Dedifferentiated amniotic fluid mesenchymal stem cell (primary cell): ENCODE measurements at regions not wholly inside any gene's neighbourhood (a gene's known extent, or its start where the extent isn't known, plus 50 kb on each side); places are given as distances from the start of the nearest gene placed in this dataset.

Source experiments
- DNase-seq: peaks from one replicate; pipeline ENCODE4 v3.0.0-alpha.2; 2016; ENCODE audit errors: extremely low spot score

DNA sequence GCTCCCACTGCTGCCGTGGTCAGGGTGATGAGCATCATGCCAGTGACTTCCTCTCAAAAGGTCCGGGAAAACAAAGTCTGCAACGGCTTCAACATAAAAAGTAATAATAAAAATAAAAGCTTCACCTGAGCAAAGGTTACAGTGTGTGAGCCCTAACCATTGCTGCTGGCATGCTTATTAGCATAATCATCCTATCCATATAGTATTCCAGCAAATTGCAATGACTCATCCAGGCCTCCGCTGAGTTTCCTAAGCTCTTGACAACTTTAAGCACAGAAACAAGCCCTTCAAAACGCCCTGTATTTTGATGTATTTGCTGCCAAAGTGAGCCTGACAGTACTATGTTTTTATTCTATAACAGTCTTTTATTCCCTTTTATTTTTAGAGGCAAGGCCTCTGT lies 100.5 kb downstream of the AASDH start:
- no peak for DNase-seq

DNA sequence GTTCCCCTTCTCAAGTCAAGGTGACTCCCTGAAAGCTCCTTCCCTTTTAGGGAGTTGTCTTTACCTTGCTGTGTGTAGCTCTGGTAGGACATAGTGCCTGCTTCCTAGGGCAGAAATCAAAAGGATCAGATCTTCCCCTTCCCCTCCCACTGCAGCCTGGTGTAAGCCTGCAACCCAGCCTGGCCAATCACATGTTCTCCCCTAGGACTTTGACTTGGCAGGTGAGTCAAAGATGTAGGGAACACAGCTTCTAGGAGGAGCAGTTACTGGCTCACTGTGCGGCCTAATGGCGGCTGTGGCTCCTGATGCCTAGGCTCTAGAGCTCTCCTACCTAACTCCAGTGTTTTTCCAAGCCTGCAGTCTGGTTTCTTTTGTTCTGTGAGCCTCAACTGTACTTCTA lies 103.9 kb downstream of the AASDH start:
- no peak for DNase-seq

- no peak for DNase-seq
Measured at GRCh38 chr4:56282004-56282403, 105.3 kb downstream of the AASDH start.

GRCh38 chr4:56276547-56276946 lies 110.7 kb downstream of the AASDH start:
- no peak for DNase-seq

- DNase-seq: no peak
Measured at GRCh38 chr4:56273391-56273790, 113.9 kb downstream of the AASDH start.

GRCh38 chr4:56272927-56273326 lies 114.4 kb downstream of the AASDH start:
- no peak for DNase-seq

- DNase-seq: no peak
Measured at GRCh38 chr4:56272003-56272402, 115.3 kb downstream of the AASDH start.

DNA sequence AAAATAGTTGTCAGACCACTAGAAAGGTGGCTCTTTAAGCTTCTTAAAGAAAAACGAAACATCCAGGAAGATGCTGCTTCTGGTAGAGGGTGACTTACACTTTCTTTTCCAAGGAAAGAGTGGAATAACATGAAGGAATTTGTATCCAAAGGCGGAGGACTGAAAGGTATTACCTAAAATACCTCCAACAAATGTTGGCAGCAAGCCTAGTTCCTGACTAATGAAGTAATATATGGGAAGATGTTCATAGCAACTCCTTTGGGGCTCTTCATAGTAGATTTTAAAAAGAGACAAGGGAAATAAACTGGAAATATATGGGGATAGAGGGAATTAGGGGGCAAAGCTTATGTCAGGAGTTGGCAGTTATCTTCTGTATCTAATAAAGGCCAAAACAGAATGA lies 116.2 kb downstream of the AASDH start:
- no peak for DNase-seq

DNA sequence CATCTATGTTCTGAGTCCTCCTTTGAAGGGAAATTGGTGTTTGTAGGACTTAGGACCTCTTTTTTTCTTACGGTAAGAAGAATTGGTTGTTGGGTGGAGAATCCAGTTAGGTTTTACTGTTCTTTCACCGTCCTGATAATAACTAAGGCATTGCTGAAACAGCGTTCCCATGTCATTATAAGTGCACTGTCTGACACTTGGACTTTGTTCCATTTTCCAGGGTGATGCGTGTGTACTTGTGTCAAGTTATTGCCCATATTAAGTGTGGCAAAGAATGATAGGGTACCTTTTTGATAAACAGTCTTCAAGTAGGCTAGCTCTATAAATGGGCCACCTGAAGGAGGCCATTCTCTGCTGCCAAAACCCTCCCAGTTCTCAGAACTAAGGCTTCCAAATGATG lies 119.7 kb downstream of the AASDH start:
- no peak for DNase-seq

DNA sequence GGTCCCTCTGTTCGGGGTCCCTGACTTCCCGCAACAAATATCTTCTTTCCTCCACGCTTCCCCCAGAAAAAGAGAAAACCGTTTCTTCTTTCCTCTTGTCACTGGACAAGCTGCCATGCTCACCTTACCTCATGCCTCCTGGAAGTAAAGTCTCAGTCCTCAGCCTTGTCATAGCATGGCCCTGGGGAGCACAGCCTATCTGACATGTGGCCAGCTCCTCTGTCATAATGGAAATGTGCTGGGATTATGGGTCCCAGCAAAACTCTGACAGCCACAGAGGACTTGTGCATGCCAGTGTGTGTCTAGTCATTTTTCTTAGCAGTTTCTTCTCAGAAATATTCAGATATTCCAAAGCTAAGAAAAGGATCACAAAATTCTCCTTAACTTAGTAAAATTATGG lies 122.4 kb downstream of the AASDH start:
- DNase-seq: no peak

DNA sequence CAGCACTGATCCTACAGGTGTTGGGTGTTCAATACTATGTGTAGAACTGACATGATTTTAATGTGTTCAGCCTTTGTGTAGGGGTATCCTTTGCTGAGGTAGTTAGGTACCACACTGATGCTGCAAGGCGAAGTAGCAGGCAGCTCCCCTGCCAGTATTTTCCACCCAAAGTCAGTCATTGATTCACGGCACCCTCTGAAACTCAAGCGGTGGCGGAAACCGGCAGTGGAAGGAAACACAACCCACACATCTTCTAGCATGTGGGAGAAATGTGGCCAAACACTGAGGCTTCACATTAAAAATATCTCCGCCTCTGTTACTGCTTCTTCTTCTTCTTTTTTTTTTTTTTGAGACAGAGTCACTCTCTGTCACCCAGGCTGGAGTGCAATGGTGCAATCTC lies 126.3 kb downstream of the AASDH start:
- no peak for DNase-seq

- no peak for DNase-seq
Measured at GRCh38 chr4:56260320-56260719, 127.0 kb downstream of the AASDH start.

DNA sequence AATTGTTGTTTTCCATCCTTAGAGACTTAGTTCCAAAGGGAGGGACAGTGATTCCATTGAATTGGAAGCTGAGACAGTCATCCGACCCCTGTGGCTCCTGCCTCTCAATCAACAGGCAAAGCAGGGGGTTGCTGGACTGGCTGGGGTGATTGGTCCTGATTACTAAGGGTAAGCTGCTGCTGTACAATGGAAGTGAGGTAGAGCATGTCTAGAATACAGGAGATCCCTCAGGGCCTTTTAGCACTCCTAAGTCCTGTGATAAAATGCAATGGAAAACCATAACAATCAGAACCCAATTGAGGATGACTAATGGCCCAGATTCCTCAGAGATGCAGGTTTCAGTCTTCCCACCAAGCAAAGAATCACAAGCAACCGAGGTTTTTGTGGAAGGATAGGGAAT lies 127.6 kb downstream of the AASDH start:
- DNase-seq: no peak

DNA sequence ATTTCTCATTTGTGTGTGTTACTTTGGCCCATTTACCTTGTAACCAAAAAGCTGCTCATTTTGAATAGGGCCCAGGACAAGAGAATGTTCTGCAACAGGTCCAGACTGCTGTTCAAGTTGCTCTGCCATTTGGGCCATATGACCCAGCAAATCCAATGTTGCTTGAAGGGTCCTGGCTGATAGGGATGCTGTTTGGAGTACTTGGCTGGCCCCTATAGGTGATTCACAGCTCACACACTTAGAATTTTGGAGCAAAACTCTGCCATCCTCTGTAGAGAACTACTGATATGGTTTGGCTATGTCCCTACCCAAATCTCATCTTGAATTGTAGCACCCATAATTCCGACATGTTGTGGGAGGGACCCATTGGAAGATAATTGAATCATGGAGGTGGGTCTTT lies 131.5 kb downstream of the AASDH start:
- DNase-seq: no peak

GRCh38 chr4:56253666-56254305 lies 133.5 kb downstream of the AASDH start:
- DNase-seq: no peak

GRCh38 chr4:56252561-56253152 lies 134.6 kb downstream of the AASDH start:
- no peak for DNase-seq

DNA sequence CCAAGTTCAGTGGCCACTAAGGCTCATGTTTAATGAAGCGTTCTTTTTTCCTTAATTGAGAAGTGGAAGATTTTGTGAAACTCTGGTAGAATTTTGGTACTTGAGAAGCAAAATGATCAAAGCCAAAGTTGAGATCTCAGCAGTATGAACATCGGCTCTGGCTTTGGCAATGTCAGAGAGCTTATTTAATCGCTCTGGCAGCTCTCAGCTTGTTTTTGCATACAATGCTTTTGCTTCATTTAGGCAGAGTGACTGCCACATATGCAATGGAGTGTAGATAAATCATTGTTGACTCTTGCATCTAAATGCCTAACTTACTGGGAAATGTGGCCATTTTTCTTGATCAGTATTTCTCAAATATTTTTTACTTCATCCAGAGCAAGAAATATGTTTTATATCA lies 135.7 kb downstream of the AASDH start:
- no peak for DNase-seq

DNA sequence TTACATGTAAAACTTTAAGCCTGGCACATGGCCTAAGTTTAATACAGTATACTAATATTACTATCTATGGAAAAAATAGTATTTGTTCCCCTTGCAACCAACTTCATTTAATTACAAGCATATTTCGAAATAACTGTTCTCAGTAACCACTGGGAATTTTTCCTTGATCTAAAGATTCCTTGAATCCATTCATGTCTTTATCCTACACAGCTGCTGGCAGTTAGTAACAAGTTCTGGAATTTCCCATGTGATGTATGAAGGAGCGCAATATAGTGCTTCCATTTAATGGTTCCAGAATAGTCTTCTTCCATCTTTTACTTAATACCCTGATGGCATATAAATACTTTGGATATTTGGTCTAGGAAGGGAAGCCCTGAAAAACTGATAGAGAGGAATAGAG lies 136.5 kb downstream of the AASDH start:
- DNase-seq: no peak

- DNase-seq: no peak
Measured at GRCh38 chr4:56247646-56248045, 139.6 kb downstream of the AASDH start.

- no peak for DNase-seq
Measured at GRCh38 chr4:56246233-56246610, 141.1 kb downstream of the AASDH start.

DNA sequence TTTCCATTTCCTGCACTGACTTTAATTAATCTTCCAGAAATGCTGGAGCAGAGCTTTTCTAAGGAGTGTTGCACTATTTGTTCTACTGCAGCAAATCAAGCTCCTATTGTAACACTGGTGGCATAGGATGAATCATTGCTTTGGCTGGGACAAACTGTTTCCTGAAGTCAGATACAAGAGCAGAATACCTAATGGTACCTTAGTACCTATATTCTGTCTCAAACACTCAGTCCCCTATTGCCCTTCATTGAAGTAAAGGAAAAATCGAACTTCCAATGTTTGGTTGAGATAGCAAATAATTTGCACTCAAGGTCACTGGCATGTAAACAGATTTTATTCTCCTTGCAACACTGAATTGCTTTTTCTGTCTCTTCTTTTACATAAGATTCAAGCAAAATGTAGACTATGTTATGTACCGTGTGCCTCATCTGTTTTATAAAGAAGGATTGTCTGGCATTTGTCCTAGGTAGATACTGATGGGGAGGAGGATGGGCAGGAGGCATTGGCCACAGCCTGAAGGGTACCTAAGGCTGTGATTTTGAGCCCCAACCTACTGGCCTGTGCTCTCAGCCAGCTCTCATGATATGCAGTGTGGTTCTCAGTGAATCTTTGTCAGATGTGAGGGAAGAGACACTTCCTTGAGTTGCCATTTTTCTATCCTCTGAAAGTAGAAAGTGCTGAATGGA lies 141.6 kb downstream of the AASDH start:
- no peak for DNase-seq

DNA sequence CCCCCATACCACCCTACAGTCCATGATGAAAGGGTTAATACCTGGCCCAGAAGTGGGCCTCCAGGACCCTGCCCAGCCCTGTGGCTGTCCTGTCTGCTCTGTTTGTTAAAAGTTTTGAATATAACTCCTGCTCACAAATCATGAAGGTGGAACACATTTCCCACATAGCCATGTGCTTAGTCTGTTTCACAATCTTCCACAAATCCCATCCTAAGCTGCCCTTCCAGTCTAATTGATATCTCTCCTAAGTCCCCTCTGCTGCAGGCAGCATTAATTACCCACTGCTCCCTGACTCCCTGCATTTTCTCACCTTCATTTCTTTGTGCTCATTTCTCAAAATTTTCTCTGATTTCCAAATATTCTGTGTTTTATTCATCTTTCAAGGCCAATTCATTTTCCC lies 142.6 kb downstream of the AASDH start:
- no peak for DNase-seq

DNA sequence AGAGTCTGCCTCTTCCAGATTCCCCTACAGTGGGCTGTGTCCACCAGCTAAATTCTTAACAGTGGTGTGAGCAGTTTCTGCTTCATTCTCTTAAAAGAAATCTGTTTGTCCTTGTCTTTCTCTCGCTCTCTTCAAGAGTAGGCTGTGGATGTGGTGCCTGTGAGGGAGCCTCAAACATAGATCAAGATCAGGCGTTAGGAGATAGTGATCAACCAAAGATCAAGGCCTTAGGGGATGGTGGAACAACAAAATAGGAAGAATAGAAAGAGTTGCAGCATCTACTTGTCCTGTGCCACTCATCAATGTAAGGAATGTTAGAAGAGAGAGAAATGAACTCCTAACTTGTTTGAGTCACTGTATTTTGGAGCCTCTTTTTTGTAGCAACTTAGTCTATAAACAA lies 144.2 kb downstream of the AASDH start:
- DNase-seq: no peak

GRCh38 chr4:56241500-56241899 lies 145.8 kb downstream of the AASDH start:
- DNase-seq: no peak
